HEK293T (cell line): ENCODE measurements at regions not wholly inside any gene's neighbourhood (a gene's known extent, or its start where the extent isn't known, plus 50 kb on each side); places are given as distances from the start of the nearest gene placed in this dataset.

Experiments
- BHLHE40 ChIP-seq: fragments of 450-650 bp; IDR thresholded peaks from 2 replicates; pipeline ENCODE4 v1.6.1; 2016; ENCODE audit warnings: mild to moderate bottlenecking, moderate library complexity, borderline replicate concordance
- FOXA1 ChIP-seq: fragments of 450-650 bp; IDR thresholded peaks from 2 replicates; pipeline ENCODE4 v1.6.1; 2016; ENCODE audit warnings: mild to moderate bottlenecking
- FOXK2 ChIP-seq: fragments of 450-650 bp; IDR thresholded peaks from 2 replicates; pipeline ENCODE4 v1.6.1; 2016; ENCODE audit warnings: mild to moderate bottlenecking
- FOXM1 ChIP-seq: fragments of 450-650 bp; IDR thresholded peaks from 2 replicates; pipeline ENCODE4 v1.6.1; 2017; ENCODE audit warnings: mild to moderate bottlenecking, borderline replicate concordance
- HDGF ChIP-seq: fragments of 450-650 bp; IDR thresholded peaks from 2 replicates; pipeline ENCODE4 v1.6.1; 2017; ENCODE audit warnings: antibody characterized with exemption, borderline replicate concordance
- LEF1 ChIP-seq: fragments of 450-650 bp; IDR thresholded peaks from 2 replicates; pipeline ENCODE4 v1.6.1; 2017; ENCODE audit warnings: mild to moderate bottlenecking, borderline replicate concordance
- SP1 ChIP-seq: fragments of 450-650 bp; IDR thresholded peaks from 2 replicates; pipeline ENCODE4 v1.6.1; 2017
- SUZ12 ChIP-seq: fragments of 450-650 bp; IDR thresholded peaks from 2 replicates; pipeline ENCODE4 v1.6.1; 2016; ENCODE audit warnings: mild to moderate bottlenecking
- TARDBP ChIP-seq: fragments of 450-650 bp; IDR thresholded peaks from 2 replicates; pipeline ENCODE4 v1.6.1; 2016

GRCh38 chr20:11849976-11850670 lies 67.6 kb upstream of the BTBD3 start:
- TF ChIP-seq TARDBP: no peak
- TF ChIP-seq LEF1: no peak
- no peak for TF ChIP-seq SUZ12
- no peak for TF ChIP-seq SP1
- TF ChIP-seq HDGF: no peak
- no peak for TF ChIP-seq FOXK2
- no peak for TF ChIP-seq BHLHE40
- TF ChIP-seq FOXM1: no peak
- TF ChIP-seq FOXA1: no peak
